Psoas muscle (tissue), 7 donors: ENCODE measurements at regions not wholly inside any gene's neighbourhood (a gene's known extent, or its start where the extent isn't known, plus 50 kb on each side); places are given as distances from the start of the nearest gene placed in this dataset.
"Not testable (repeated sequence)": the region's sequence is repeated elsewhere in the genome, so short reads cannot be mapped to it uniquely, and the experiment has no call there.

Source experiments
- ATAC-seq, 4 donors: fragments of 200-7000 bp; cut with Tn5 transposase; one replicate each; pipeline ENCODE4 v1.9.1; 2020; ENCODE audit warnings: moderate library complexity in 3 of 4, mild to moderate bottlenecking in 2 of 4
- DNase-seq, 2 donors: peaks; one replicate each; pipeline ENCODE4 v3.0.0-alpha.2; 2020
- H3K27ac ChIP-seq: fragments of 200-600 bp; one replicate; pipeline ENCODE4 v1.8.0; 2022
- H3K27me3 ChIP-seq, 3 donors: fragments of 200-600 bp in 1 of 3; one replicate each; pipeline versions ENCODE4 v1.6.1 to v1.8.0; 2013 to 2022; ENCODE audit warnings: low read length in 2 of 3, mild to moderate bottlenecking in 2 of 3, moderate library complexity in 1 of 3; ENCODE audit not compliant: insufficient read depth in 3 of 3
- H3K36me3 ChIP-seq, 2 donors: fragments of 200-600 bp in 1 of 2; one replicate each; pipeline versions ENCODE4 v1.6.1 to v1.8.0; 2013 to 2022; ENCODE audit warnings: low read depth in 1 of 2, mild to moderate bottlenecking in 1 of 2, moderate library complexity in 1 of 2; ENCODE audit not compliant: insufficient read depth in 1 of 2
- H3K4me1 ChIP-seq: fragments of 200-600 bp; one replicate; pipeline ENCODE4 v1.8.0; 2022
- H3K4me3 ChIP-seq: fragments of 200-600 bp; one replicate; pipeline ENCODE4 v1.8.0; 2022; ENCODE audit warnings: mild to moderate bottlenecking
- H3K9me3 ChIP-seq: fragments of 200-600 bp; one replicate; pipeline ENCODE4 v1.8.0; 2022
- WGBS, 3 donors: extraction: QIAGEN DNeasy Blood & Tissue Kit; methylation state at CpG; one replicate each; pipeline versions ENCODE4 v1.1.6 to v1.1.7; 2013; 5-methylcytosine and 5-hydroxymethylcytosine counted together
- intact Hi-C, 2 donors: fragments of 100-400 bp; cut with DNase I; formaldehyde crosslinking; loops; one replicate each; pipeline versions ENCODE4 v1.11.0 to v1.14.2; 2022
- TF ChIP-seq, protein P1 (sequence below): fragments of 200-600 bp; IDR thresholded peaks from one replicate; pipeline ENCODE4 v1.8.0; 2022; ENCODE audit warnings: antibody characterized with exemption
- donor health status: healthy with polysubstance abuse.
- donor health status: DM: no; HTN: no; CAD: no; lungs with moderate emphysema.
- donor health status: Bipolar disorder and iron deficiency.
- donor health status: healthy.
- donor health status: DM: yes; HTN: yes; CAD: no.
- donor health status: DM: no; HTN: no; CAD: no.
- donor health status: DM: yes; HTN: yes; CAD: no.

- WGBS, 3 donors = 99 to 100% (median 99%) methylated on average over 3 of the region's 3 CpGs
- no peaks in the 10 kb centered on the region for H3K36me3 ChIP-seq
- no peaks in the 10 kb centered on the region for H3K9me3 ChIP-seq
- TF ChIP-seq, protein P1, sequence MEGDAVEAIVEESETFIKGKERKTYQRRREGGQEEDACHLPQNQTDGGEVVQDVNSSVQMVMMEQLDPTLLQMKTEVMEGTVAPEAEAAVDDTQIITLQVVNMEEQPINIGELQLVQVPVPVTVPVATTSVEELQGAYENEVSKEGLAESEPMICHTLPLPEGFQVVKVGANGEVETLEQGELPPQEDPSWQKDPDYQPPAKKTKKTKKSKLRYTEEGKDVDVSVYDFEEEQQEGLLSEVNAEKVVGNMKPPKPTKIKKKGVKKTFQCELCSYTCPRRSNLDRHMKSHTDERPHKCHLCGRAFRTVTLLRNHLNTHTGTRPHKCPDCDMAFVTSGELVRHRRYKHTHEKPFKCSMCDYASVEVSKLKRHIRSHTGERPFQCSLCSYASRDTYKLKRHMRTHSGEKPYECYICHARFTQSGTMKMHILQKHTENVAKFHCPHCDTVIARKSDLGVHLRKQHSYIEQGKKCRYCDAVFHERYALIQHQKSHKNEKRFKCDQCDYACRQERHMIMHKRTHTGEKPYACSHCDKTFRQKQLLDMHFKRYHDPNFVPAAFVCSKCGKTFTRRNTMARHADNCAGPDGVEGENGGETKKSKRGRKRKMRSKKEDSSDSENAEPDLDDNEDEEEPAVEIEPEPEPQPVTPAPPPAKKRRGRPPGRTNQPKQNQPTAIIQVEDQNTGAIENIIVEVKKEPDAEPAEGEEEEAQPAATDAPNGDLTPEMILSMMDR = no peak
- no peak overlapping the region for H3K27ac ChIP-seq
- peaks cover 0 to 4% (median 2%) of the 10 kb centered on the region in 3 donors for H3K27me3 ChIP-seq
- DNase-seq (no peak), ATAC-seq (no peak)
- no peaks in the 10 kb centered on the region for H3K4me1 ChIP-seq
- no peak overlapping the region for H3K4me3 ChIP-seq
- intact Hi-C loops = no loop called here
These were observed 185.1 kb downstream of the NRP2 start for GRCh38 chr2:205867371-205867770.

DNA sequence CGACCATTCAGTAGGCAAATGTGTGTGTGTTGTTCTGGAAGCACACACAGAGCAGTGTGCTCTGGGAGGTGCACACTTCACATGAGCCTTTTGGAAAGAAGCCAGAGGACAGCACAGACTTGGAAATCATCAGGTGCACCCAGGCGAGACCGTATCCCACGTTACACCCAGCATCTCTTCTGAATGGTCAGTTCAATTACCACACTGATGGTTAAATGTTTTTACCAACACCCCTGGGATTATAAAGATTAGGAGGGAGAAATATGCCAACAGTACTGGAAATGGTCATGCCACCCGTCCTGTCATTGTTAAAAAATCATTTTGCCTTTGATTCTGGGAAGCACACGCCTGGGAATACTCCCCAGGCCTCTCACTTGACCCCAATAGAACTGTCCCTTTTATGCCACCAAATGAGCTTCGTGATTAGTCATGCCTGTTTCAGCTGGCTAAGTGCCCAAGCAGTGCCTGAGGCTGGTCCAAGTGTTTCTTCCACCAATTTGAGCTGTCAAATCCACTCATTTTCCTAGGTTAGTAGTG, 183.7 kb downstream of the NRP2 start:
- ATAC-seq (no peak), DNase-seq (no peak)
- WGBS, 3 donors = 22 to 34% (median 25%) methylated on average over 7 of the region's 7 CpGs
- H3K36me3 ChIP-seq = no peaks in the 10 kb centered on the region
- H3K4me3 ChIP-seq = no peak overlapping the region
- peaks cover 0 to 4% (median 2%) of the 10 kb centered on the region in 3 donors for H3K27me3 ChIP-seq
- intact Hi-C loops = no loop called here
- H3K27ac ChIP-seq = no peak overlapping the region
- no peaks in the 10 kb centered on the region for H3K4me1 ChIP-seq
- H3K9me3 ChIP-seq = no peaks in the 10 kb centered on the region
- TF ChIP-seq, protein P1 = no peak

DNA sequence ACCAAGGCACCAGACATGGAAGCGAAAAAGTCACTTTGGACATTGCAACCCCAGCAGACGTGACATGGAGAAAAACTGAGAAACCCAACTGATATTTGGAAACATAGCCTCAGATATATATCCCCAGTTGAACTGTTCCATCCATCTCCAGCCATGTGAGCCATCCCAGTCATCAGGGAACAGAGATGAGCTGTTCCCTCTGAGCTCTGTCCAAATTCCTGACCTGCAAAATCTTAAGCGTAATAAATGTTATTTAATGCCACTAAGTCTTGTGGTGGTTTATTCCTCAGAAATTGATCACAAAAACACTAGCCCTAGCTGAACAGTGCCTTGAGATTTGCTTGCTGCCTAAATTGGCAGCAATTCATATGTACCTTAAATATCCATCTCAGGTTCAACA, 182.8 kb downstream of the NRP2 start:
- Histone ChIP-seq H3K27ac (no peak overlapping the region), H3K4me1 (no peaks in the 10 kb centered on the region), H3K4me3 (no peak overlapping the region), H3K9me3 (no peaks in the 10 kb centered on the region), H3K27me3 (peaks cover 0 to 4% (median 2%) of the 10 kb centered on the region in 3 donors), H3K36me3 (no peaks in the 10 kb centered on the region)
- ATAC-seq (no peak), DNase-seq (no peak)
- intact Hi-C loops = no loop called here
- WGBS, 3 donors = 71 to 92% (median 85%) methylated on average over 3 of the region's 3 CpGs
- TF ChIP-seq, protein P1 = no peak

DNA sequence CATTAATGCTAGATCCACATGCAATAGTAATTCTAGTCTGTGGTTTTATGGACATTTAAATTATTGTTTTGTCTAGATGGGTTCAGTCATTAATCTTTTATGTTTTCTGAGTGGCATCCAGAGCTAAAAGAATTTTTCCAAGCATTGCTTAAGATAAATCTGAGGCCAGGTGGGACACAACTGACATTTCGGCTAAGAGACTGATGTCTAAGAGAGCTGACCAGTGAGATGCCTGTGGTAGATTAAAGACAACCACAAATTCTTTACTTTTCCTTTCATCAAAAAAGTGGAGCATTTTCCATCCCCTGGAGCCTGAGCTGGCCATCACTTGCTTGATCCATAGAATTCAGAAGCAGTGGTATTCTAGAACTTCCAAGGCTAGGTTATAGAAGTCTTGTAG, 182.2 kb downstream of the NRP2 start:
- no peak for DNase-seq
- intact Hi-C loops = loop anchor here in 1 of 2 donors (5.0 kb wide), 1 partner anchor 57 kb away; no protein-coding TSS in a partner anchor
- TF ChIP-seq, protein P1 = no peak
- no peaks in the 10 kb centered on the region for H3K36me3 ChIP-seq
- no peaks in the 10 kb centered on the region for H3K4me1 ChIP-seq
- H3K9me3 ChIP-seq = no peaks in the 10 kb centered on the region
- WGBS, 3 donors = 97 to 100% (median 97%) methylated on average over 1 of the region's 1 CpG
- no peak overlapping the region for H3K4me3 ChIP-seq
- no peak overlapping the region for H3K27ac ChIP-seq
- H3K27me3 ChIP-seq = peaks cover 0 to 4% (median 2%) of the 10 kb centered on the region in 3 donors
- no peak for ATAC-seq

GRCh38 chr2:205862761-205863160, 180.5 kb downstream of the NRP2 start:
- intact Hi-C loops = loop anchor here in 1 of 2 donors (5.0 kb wide), 1 partner anchor 55 kb away; no protein-coding TSS in a partner anchor
- H3K9me3 ChIP-seq, H3K36me3 ChIP-seq, H3K4me3 ChIP-seq, DNase-seq, H3K4me1 ChIP-seq, H3K27ac ChIP-seq, ATAC-seq, H3K27me3 ChIP-seq: not testable (repeated sequence)
- WGBS, 3 donors = 97 to 98% (median 98%) methylated on average over 4 of the region's 4 CpGs
